MM.1S (cell line): ENCODE measurements at regions not wholly inside any gene's neighbourhood (a gene's known extent, or its start where the extent isn't known, plus 50 kb on each side); places are given as distances from the start of the nearest gene placed in this dataset.

Experiments
- EZH2 ChIP-seq: fragments of 300-600 bp; sonication (generic); optimal IDR thresholded peaks from 2 replicates; pipeline ENCODE3; 2017; ENCODE audit warnings: low read depth, mild to moderate bottlenecking, antibody characterized with exemption, low read length, mixed read lengths
- TF ChIP-seq, protein P1 (sequence below): fragments of 300-600 bp; sonication (generic); IDR thresholded peaks from 2 replicates; pipeline ENCODE4 v1.5.1; 2016; ENCODE audit warnings: antibody characterized with exemption, low read length, mixed read lengths

DNA sequence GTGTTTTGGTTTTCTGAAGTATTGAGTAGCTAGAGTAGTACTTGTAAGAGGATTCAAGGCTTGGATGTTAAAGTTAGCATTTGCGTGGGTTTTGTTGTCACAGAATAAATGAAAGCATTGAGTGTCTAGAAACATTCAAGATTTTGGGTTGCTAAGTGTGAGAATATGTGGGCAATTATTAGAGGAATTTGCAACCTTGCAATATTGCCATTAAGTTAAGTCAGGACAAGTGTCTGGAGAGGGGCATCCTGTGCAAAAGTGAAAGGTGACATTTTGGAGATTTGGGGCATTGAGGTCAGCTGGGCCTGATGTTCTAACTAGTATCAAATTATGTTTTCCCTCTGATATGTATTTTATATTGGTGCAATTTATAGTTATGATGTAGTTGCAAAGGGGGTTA is 533.9 kb upstream of the GRID2 start:
- TF ChIP-seq, protein P1, sequence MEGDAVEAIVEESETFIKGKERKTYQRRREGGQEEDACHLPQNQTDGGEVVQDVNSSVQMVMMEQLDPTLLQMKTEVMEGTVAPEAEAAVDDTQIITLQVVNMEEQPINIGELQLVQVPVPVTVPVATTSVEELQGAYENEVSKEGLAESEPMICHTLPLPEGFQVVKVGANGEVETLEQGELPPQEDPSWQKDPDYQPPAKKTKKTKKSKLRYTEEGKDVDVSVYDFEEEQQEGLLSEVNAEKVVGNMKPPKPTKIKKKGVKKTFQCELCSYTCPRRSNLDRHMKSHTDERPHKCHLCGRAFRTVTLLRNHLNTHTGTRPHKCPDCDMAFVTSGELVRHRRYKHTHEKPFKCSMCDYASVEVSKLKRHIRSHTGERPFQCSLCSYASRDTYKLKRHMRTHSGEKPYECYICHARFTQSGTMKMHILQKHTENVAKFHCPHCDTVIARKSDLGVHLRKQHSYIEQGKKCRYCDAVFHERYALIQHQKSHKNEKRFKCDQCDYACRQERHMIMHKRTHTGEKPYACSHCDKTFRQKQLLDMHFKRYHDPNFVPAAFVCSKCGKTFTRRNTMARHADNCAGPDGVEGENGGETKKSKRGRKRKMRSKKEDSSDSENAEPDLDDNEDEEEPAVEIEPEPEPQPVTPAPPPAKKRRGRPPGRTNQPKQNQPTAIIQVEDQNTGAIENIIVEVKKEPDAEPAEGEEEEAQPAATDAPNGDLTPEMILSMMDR, result no peak
- no peak for TF ChIP-seq EZH2
